MCF 10A (cell line): ENCODE measurements at regions not wholly inside any gene's neighbourhood (a gene's known extent, or its start where the extent isn't known, plus 50 kb on each side); places are given as distances from the start of the nearest gene placed in this dataset.

Experiments used
- BruUV-seq: library from RNA; stranded (reverse); fragments of 400-500 nt; replicated peaks from 2 replicates; lab custom pipeline; 2021; lab: Mats Ljungman, UMichigan
- CTCF ChIA-PET: fragments of 300-600 bp; sonication (Branson Sonifier 250); formaldehyde crosslinking; extraction: SDS; loops from one replicate; lab custom pipeline; 2021; ENCODE audit warnings: antibody characterized with exemption, inconsistent platforms; lab: Yijun Ruan, JAX
- POLR2A ChIA-PET: fragments of 300-600, 350-650 bp; sonication (Branson Sonifier 250); formaldehyde crosslinking; extraction: SDS; loops from one replicate; lab custom pipeline; 2020; ENCODE audit warnings: antibody characterized with exemption, inconsistent platforms; lab: Yijun Ruan, JAX
- DNase-seq: peaks from one replicate; pipeline ENCODE4 v3.0.0-alpha.2; 2018; ENCODE audit not compliant: unreplicated experiment
- H3K27ac Mint-ChIP-seq: one replicate; pipeline ENCODE4 v1.8.0; 2022; ENCODE audit warnings: mild to moderate bottlenecking, low read depth, mixed read lengths; ENCODE audit not compliant: unreplicated experiment
- H3K27me3 Mint-ChIP-seq: one replicate; pipeline ENCODE4 v1.8.0; 2022; ENCODE audit warnings: mixed read lengths; ENCODE audit not compliant: insufficient read depth, unreplicated experiment
- H3K36me3 Mint-ChIP-seq: one replicate; pipeline ENCODE4 v1.8.0; 2022; ENCODE audit warnings: mild to moderate bottlenecking, moderate library complexity, mixed read lengths; ENCODE audit not compliant: insufficient read depth, unreplicated experiment
- H3K4me1 Mint-ChIP-seq: one replicate; pipeline ENCODE4 v1.8.0; 2022; ENCODE audit warnings: mixed read lengths; ENCODE audit not compliant: insufficient read depth, unreplicated experiment
- H3K4me3 Mint-ChIP-seq: one replicate; pipeline ENCODE4 v1.8.0; 2022; ENCODE audit warnings: mild to moderate bottlenecking, moderate library complexity, mixed read lengths; ENCODE audit not compliant: unreplicated experiment
- H3K9me3 Mint-ChIP-seq: one replicate; pipeline ENCODE4 v1.8.0; 2022; ENCODE audit warnings: mixed read lengths; ENCODE audit not compliant: unreplicated experiment
- CTCF ChIP-seq: fragments of 200-600 bp; IDR thresholded peaks from one replicate; pipeline ENCODE4 v1.8.0; 2022; ENCODE audit warnings: antibody characterized with exemption, mild to moderate bottlenecking; ENCODE audit not compliant: unreplicated experiment
- intact Hi-C: fragments of 100-400 bp; cut with micrococcal nuclease; formaldehyde crosslinking; loops from 2 replicates; pipeline ENCODE4 v1.14.1; 2022

GRCh38 chr5:5050801-5051200, 89.3 kb upstream of the ADAMTS16 start:
- no peaks in the 10 kb centered on the region for H3K9me3 Mint-ChIP-seq
- no peak for TF ChIP-seq CTCF
- no TSS peak for BruUV-seq
- ChIA-PET CTCF (interaction anchor here (0.8 to 1.0 kb wide), 2 partner anchors 9 to 110 kb away, joined by 3 read pairs; no protein-coding TSS in a partner anchor), POLR2A (no interaction called here)
- no peak overlapping the region for H3K4me3 Mint-ChIP-seq
- intact Hi-C loops = no loop called here
- no peak overlapping the region for H3K27ac Mint-ChIP-seq
- H3K4me1 Mint-ChIP-seq = no peaks in the 10 kb centered on the region
- no peaks in the 10 kb centered on the region for H3K36me3 Mint-ChIP-seq
- no peak for DNase-seq
- peaks cover 31% of the 10 kb centered on the region for H3K27me3 Mint-ChIP-seq

GRCh38 chr5:5055712-5056111, 84.4 kb upstream of the ADAMTS16 start:
- DNase-seq = no peak
- H3K27me3 Mint-ChIP-seq = peaks cover 57% of the 10 kb centered on the region
- H3K4me3 Mint-ChIP-seq = no peak overlapping the region
- no peaks in the 10 kb centered on the region for H3K36me3 Mint-ChIP-seq
- ChIA-PET CTCF (interaction anchor here (0.6 to 1.1 kb wide), 3 partner anchors 164 to 310 kb away, joined by 3 read pairs; no protein-coding TSS in a partner anchor), POLR2A (interaction anchor here (0.6 kb wide), 1 partner anchor 72 kb away, joined by 3 read pairs; no protein-coding TSS in a partner anchor)
- TF ChIP-seq CTCF = no peak
- H3K27ac Mint-ChIP-seq = no peak overlapping the region
- no peaks in the 10 kb centered on the region for H3K4me1 Mint-ChIP-seq
- no peaks in the 10 kb centered on the region for H3K9me3 Mint-ChIP-seq
- intact Hi-C loops = no loop called here
- no TSS peak for BruUV-seq

- Mint-ChIP-seq H3K4me3 (no peak overlapping the region), H3K27me3 (peaks cover 27% of the 10 kb centered on the region), H3K9me3 (no peaks in the 10 kb centered on the region), H3K36me3 (no peaks in the 10 kb centered on the region), H3K27ac (no peak overlapping the region), H3K4me1 (peaks cover 8% of the 10 kb centered on the region)
- intact Hi-C loops = loop anchor here (5.0 kb wide), 1 partner anchor 185 kb away; no protein-coding TSS in a partner anchor
- POLR2A ChIA-PET = no interaction called here
- CTCF ChIA-PET = no interaction called here
- no peak for TF ChIP-seq CTCF
- no TSS peak for BruUV-seq
- no peak for DNase-seq
Measured at GRCh38 chr5:5061836-5062235, 78.3 kb upstream of the ADAMTS16 start.

- POLR2A ChIA-PET = no interaction called here
- BruUV-seq = no TSS peak
- CTCF ChIA-PET = interaction anchor here (1.2 kb wide), 1 partner anchor 25 kb away, joined by 4 read pairs; no protein-coding TSS in a partner anchor
- intact Hi-C loops = loop anchor here (5.0 kb wide), 1 partner anchor 185 kb away; no protein-coding TSS in a partner anchor
- peaks cover 8% of the 10 kb centered on the region for H3K4me1 Mint-ChIP-seq
- peaks cover 18% of the 10 kb centered on the region for H3K27me3 Mint-ChIP-seq
- no peak overlapping the region for H3K4me3 Mint-ChIP-seq
- no peaks in the 10 kb centered on the region for H3K36me3 Mint-ChIP-seq
- TF ChIP-seq CTCF = no peak
- no peak overlapping the region for H3K27ac Mint-ChIP-seq
- DNase-seq = no peak
- no peaks in the 10 kb centered on the region for H3K9me3 Mint-ChIP-seq
Measured at GRCh38 chr5:5062525-5063302, 77.4 kb upstream of the ADAMTS16 start.
